ENCODE measurements at regions not wholly inside any gene's neighbourhood (a gene's known extent, or its start where the extent isn't known, plus 50 kb on each side); places are given as distances from the start of the nearest gene placed in this dataset.

DNA sequence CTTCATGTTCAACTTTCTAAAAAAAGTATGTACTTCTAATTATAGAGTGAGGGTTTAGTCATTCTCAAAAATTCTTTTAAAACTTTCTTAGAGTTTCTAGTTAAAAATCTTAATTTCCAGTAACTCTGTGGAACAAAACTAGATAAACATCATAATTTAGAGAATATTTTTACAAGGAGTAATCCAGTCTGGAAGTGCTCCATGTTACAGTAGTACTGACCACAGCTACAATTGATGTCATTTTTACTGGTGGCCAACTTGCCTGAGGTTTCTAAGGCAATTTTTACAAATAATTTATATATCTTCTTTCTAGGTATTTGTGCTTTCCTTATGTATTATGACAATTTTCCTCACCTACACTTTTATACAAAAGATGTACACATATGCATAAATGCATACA is 490.4 kb downstream of the CENPC start:
- no peak for FAIRE-seq
- DNase-seq (ENCODE audit: extremely low spot score, insufficient read length, low read depth) = no peak

GRCh38 chr4:67052814-67053675 is 492.3 kb downstream of the CENPC start:
- no peak for DNase-seq (ENCODE audit: extremely low spot score, insufficient read length, low read depth)
- no peak for FAIRE-seq

DNA sequence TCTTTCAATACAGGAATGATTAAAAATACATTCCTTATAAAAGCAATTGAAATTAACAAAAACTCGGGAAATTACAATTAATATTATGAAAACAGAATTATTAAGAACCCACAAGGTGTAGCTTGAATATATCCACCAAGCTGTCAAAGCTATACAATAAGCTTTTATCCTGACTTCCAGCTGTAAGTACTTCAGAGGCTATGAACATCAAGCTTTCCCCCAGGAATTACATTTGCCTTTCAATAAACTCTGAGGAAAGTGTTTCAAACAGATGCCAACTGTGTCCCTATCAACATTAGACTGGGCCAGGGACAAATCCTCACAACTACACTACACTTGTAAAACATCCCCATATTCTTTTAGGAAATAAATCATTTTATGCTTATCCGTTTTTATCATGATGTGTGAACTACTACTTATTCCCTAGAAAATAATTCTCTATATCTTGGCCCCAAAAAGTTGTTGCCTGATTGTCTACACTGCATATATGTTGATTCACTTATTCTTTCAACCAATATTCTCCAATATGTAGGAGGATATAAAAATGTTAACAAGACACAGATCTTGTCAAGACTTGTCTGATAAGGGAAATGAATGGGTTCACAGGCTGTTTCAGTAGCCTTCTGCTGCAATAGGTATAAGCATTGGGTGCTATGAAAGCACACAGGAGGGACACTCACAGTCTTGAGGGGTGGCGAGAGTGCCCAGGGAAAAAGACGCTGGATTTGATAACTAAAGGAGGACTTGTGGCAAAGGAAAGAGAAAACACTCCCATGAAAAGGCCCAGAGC is 494.1 kb downstream of the CENPC start:
- DNase-seq (ENCODE audit: extremely low spot score, insufficient read length, low read depth) (no peak), FAIRE-seq (no peak)

DNA sequence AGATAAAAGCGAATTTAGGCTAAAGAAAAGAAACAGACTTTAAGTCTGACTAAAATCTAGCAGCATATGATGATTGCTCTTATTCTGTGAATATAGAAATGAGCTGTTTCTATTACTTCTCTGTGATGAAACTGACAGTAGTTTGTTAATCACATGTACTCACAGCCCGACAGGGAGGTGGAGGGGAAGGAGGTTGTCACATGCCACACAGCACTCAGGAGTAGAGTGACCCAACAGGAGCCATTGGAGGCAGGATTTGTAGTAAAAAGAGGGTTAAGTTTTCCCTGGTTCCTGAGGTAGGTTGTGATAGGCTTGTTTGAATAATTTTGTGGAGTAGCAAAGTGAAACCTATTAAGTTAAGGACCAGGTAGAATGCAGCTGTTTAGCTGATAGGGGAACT is 495.9 kb downstream of the CENPC start:
- DNase-seq (ENCODE audit: extremely low spot score, insufficient read length, low read depth) (no peak), FAIRE-seq (no peak)

- FAIRE-seq (no peak), DNase-seq (ENCODE audit: extremely low spot score, insufficient read length, low read depth) (no peak)
Measured at GRCh38 chr4:67048530-67048929, 496.8 kb downstream of the CENPC start.

DNA sequence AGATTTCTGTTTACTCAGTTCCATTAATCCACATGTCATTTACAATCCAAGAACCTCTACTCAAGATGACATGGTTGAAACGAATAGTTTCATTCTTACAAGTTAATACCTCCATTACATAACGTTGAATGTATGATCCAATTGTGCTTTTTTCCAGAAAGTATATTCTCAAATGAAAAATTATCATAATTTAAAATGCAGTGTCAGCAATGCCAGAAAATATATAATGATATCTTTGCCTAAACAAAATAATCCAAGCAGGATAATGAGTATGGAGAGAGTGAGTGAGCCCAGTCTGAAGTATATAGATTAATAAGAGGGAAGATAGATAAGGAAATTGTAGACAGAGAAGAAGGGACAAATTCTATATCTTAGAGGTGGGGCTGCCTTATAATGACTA is 505.0 kb downstream of the CENPC start:
- FAIRE-seq (no peak), DNase-seq (ENCODE audit: extremely low spot score, insufficient read length, low read depth) (no peak)

DNA sequence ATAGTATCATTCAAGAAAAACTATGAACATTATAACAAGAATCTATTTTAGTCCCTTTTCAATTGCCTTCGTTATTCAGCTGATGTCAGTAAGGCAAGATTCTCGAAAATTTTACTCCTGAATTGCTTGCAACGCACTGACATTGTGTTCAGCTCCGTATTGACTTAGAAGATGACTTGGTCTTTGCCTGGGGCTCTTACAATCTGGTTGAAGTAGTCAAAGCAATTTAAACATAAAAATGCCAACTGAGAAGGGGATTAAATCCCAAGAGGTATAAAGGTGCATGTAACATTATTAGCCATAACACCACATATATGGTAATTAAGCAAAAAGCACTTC is 507.1 kb downstream of the CENPC start:
- no peak for DNase-seq (ENCODE audit: extremely low spot score, insufficient read length, low read depth)

GRCh38 chr4:67037504-67038227 is 507.6 kb downstream of the CENPC start:
- no peak for FAIRE-seq
- no peak for DNase-seq (ENCODE audit: extremely low spot score, insufficient read length, low read depth)

More for the DNA sequence above, 507.1 kb downstream of the CENPC start:
- FAIRE-seq = no peak

GRCh38 chr4:67036791-67037190 is 508.5 kb downstream of the CENPC start:
- DNase-seq (ENCODE audit: extremely low spot score, insufficient read length, low read depth) (no peak), FAIRE-seq (no peak)

GRCh38 chr4:67035986-67036385 is 509.3 kb downstream of the CENPC start:
- DNase-seq (ENCODE audit: extremely low spot score, insufficient read length, low read depth) (no peak), FAIRE-seq (no peak)

DNA sequence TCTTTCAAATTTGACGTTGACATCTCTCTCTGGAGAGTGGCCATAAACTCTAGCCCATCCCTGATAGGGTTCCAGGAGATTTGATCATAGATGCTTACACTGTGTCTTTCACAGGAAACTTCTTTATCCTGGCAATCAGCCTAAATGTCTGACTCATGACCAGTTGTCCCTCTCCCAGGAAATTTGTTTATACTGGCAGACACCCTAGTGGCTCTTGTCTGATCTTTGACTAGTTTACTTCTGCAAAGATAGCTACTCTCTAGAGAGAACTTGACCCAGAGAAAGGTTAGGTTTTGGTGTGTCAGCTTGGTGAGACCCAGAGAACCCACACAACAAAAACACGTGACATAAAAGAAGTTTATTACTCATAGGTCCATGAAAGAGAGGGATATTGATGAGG is 509.8 kb downstream of the CENPC start:
- FAIRE-seq (no peak), DNase-seq (ENCODE audit: extremely low spot score, insufficient read length, low read depth) (no peak)

DNA sequence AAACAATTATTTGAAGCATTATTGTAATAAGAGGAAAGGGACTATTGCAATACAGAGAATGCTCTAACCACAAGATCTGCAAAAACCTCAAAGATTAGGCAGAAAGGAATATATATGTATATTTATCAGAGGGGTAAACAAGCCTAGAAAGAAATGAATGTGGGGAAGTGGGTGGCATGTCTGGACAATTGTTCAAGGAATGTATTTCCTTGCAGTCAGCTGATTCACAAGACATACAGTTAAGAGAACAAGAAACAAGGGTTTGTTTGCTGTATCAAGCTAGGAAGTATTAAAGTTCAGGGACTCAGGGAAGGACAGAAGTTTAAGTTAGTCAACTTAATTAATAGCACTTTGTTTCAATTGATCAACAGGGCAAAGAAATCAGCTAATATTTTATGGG is 514.7 kb downstream of the CENPC start:
- no peak for FAIRE-seq
- DNase-seq (ENCODE audit: extremely low spot score, insufficient read length, low read depth) = no peak

DNA sequence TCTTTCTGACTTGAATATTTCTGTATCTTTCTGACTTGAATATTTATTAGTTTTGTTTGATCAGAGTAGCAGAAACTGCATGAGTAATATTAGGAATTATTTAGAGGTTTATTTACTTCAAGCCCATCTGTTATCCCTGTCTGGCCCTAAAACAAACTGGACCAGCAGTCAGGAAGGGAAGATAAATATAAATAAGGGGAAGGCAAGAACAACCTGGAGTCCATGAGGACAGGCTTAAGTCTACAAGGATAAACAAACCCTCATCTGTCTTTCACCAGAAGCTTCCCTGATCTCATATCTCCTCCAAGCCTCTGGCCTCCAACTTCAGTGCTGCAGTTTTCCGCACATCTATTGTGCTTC is 524.9 kb downstream of the CENPC start:
- DNase-seq (ENCODE audit: extremely low spot score, insufficient read length, low read depth) (no peak), FAIRE-seq (no peak)

GRCh38 chr4:67019686-67020437 is 525.4 kb downstream of the CENPC start:
- DNase-seq (ENCODE audit: extremely low spot score, insufficient read length, low read depth) = no peak
- no peak for FAIRE-seq

GRCh38 chr4:67014592-67014991 is 530.7 kb downstream of the CENPC start:
- no peak for FAIRE-seq
- DNase-seq (ENCODE audit: extremely low spot score, insufficient read length, low read depth) = no peak

DNA sequence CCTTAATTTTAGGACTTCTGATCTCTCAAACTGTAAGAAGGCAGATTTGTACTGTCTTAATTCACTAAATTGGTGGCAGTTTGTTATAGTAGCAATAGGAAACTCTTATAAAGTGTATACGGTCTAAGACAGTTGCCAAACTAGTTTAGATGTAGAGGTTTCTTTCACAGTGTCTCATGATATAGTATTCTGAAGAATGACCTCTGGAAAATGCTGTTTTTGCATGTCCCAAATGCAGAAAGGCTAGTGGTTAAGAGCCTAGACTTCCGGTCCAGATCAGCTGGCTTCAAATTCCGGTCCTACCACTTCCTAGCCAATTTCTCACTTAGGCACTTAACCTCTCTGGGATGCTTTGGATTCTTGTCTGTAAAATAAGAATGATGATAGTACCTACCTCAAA is 538.5 kb downstream of the CENPC start:
- no peak for FAIRE-seq
- DNase-seq (ENCODE audit: extremely low spot score, insufficient read length, low read depth) = no peak

DNA sequence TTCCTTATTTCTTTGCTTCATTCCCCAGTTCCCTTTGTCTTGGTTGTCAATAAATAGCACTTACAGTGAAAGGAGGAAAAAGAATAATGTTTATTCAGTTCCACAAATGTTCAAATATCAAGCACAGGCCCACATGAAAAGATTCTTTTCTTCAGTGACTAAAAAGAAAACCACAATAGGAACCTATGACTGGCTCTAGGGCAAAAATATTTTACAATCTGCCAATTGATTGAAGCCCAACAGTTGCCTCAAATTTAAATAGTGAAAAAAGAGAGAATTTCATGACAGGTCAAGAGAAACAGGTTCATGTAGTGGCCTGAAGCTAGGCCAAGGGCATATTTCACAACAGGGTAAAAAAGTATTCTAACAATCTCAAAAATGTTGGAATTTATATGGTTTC is 553.8 kb downstream of the CENPC start:
- no peak for DNase-seq (ENCODE audit: extremely low spot score, insufficient read length, low read depth)
- FAIRE-seq = no peak

DNA sequence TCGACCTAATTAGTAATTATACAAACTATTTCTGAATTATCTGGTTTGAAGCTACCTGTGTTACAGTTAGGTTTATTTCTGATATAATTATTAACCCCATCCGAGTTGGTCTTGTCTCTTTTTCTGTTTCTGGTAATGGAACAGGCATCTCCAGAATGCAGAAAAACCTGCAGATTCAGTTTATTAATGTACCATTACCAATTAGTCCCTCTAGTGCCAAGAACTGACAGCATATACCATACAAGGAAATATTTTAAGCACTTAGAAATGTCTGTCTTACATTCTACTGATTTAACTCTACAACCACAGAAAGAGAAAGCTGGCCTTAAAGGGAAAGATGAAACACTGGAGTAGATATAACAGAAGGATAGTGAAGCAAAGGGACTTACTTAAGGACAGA is 570.6 kb downstream of the CENPC start:
- no peak for DNase-seq (ENCODE audit: extremely low spot score, insufficient read length, low read depth)
- FAIRE-seq = no peak

- FAIRE-seq (no peak), DNase-seq (ENCODE audit: extremely low spot score, insufficient read length, low read depth) (no peak)
Measured at GRCh38 chr4:66972087-66972486, 573.2 kb downstream of the CENPC start.

GRCh38 chr4:66964467-66964866 is 580.8 kb downstream of the CENPC start:
- FAIRE-seq = no peak
- DNase-seq (ENCODE audit: extremely low spot score, insufficient read length, low read depth) = no peak

All from GM18507 (cell line).